COLO668 (cell line): ENCODE measurements at regions not wholly inside any gene's neighbourhood (a gene's known extent, or its start where the extent isn't known, plus 50 kb on each side); places are given as distances from the start of the nearest gene placed in this dataset.
A peak's percentile ranks its signal among the peaks of the same experiment; 100 is the strongest.
"Not testable (repeated sequence)": the region's sequence is repeated elsewhere in the genome, so short reads cannot be mapped to it uniquely, and the experiment has no call there.

Experiments
- DNase-seq: peaks from one replicate; lab custom pipeline; 2025; ENCODE audit not compliant: unreplicated experiment; lab: John Stamatoyannopoulos, UW

DNA sequence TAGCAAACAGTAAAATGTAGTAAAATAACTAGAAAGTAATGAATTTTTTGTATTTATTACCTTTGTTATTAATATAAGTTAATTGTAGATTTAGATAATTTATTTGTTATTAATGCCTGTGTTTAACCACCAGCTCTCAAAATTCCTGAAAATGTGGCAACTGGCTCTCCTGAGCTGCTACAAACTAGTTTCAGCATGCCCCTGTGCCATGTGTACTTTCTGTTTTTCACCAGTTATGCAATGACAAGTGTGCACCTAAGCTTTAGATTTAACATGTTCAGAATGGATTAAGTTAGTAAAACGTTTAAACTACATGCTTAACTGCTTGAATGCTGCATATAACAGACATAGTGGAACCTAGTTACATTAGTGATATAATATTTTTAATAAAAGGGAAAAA is 88.1 kb downstream of the POSTN start:
- no peak for DNase-seq

DNA sequence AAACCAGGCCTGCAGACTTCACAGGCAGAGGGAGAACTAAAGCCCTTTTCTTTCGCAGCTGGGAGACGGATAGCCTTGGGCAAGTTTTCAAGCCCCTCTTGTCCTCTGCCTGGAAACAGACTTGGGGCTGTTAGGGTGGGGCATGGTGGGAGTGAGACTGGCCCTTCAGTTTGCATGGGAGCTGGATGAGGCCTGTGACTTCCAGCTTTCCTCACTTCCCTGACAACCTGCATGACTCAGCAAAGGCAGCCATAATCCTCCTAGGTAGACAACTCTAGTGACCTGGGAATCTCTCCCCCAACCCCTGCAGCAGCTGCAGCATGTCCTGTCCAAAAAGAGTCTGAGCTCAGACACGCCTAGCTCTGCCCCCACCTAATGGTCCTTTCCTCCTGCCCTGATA is 93.0 kb downstream of the POSTN start:
- DNase-seq, result no peak

- DNase-seq, result no peak
Measured at GRCh38 chr13:37504251-37504650, 94.3 kb downstream of the POSTN start.

- DNase-seq, result no peak
Measured at GRCh38 chr13:37503287-37503686, 95.3 kb downstream of the POSTN start.

DNA sequence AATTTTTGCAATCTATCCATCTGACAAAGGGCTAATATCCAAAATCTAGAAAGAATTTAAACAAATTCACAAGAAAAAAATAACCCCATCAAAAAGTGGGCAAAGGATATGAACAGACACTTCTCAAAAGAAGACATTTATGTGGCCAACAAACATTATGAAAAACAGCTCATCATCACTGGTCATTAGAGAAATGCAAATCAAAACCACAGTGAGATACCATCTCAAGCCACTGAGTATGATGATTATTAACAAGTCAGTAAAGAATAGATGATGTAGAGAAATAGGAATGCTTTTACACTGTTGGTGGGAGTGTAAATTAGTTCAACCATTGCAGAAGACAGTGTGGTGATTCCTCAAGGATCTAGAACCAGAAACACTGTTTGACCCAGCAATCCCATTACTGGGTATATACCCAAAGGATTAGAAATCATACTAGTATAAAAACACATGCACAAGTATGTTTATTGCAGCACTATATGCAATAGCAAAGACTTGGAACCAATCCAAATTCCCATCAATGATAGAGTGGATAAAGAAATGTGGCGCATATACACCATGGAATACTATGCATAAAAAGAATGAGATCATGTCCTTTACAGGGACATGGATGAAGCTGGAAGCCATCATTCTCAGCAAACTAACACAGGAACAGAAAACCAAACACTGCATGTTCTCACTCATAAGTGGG is 96.1 kb downstream of the POSTN start:
- not testable (repeated sequence) for DNase-seq

DNA sequence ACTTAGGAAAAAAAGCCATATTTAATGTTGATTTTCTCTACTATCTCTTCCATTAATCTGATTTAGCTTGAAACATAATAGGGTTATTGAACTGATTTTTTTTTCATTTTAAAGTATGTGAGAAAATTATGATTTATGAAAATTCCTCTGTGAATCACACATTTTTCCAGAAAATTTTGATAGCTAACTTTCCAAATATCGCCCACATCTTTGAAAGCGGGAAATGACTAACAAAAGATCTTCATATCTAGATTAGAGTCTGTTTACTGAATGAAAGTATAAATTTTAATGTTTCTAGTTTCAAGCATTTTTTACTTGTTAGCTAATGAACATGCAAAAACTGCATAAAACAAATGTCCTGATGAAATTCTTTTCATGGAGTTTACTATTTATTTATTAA is 97.4 kb downstream of the POSTN start:
- DNase-seq, result no peak

DNA sequence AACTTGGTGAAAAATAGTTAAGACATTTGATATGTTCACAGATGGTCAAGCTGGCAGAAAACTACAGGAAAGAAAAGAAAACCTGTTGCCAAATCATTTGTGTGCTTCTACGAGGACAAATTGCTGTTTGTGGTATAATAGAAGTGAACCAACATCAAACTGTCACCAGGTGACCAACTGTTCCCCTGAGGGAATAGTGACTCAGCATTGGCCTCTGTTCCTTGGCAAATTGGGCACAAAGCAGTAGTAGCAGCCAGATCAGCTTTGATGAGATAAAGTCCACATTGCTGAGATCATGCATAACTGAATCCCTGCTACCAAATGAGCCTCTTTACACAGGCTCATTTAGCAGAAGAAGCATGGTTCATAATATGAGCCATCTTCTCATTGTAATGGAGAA is 103.5 kb downstream of the POSTN start:
- peak; percentile 62 for DNase-seq

DNA sequence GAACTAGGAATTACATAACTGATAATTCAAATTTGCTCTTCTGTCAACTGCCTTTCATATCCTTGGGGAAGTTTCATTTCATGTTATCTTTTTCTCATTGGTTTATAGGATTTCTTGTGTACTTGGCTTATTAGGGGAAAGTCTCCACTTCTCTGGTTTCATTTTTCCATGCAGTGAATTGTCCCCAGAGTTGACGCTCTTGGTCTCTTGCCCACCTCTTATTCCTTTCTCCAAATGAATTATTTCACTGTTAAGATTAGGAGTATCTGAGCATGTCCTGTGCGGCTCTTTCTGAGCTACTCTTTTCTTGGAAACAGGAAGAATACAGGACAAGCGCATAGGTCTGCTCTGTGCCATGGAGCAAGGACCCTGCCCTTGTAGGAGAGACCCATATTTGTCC is 104.8 kb downstream of the POSTN start:
- no peak for DNase-seq

- no peak for DNase-seq
Measured at GRCh38 chr13:37492741-37493514, 105.6 kb downstream of the POSTN start.

GRCh38 chr13:37492075-37492474 is 106.5 kb downstream of the POSTN start:
- no peak for DNase-seq

- no peak for DNase-seq
Measured at GRCh38 chr13:37491661-37492060, 106.9 kb downstream of the POSTN start.

GRCh38 chr13:37490176-37490779 is 108.3 kb downstream of the POSTN start:
- DNase-seq, result no peak

DNA sequence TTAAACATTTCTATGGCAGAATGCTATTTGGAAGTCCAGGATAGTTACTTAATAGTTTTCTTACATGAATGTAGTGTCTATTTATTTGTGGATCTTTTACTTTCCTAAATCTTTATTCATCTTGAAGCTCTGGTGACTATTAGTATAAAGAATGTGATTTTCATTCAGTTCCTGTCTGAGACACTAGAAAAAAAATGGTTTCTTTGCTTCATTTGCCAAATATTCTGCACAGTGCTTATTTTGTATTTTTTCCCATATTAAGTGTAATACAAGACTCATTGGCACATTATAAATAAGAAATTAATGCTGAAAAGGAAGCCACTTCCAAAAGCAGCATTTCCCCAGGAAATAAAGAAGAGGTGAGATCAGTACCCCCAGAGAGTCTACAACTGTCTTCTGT is 109.8 kb downstream of the POSTN start:
- DNase-seq, result no peak

GRCh38 chr13:37486171-37486681 is 112.3 kb downstream of the POSTN start:
- no peak for DNase-seq

DNA sequence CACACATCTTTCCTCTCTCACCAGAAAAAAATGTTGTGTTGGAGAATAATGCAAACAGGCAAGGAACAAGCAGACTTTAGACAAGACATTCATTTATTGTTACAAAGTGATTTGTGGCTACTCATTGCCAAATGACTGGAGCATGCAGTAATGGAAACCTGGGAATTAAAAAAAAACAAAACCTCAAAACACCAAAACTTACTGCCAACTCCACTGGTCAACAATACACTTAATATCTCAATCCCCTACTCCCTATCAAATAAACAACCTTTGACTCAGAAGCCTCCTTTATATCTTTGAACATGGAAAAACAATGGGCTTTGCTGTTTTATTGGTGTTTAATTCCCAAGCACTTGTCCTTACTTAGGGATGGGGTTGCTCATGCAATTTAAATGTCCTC is 112.8 kb downstream of the POSTN start:
- DNase-seq, result no peak

- no peak for DNase-seq
Measured at GRCh38 chr13:37484056-37484455, 114.5 kb downstream of the POSTN start.

DNA sequence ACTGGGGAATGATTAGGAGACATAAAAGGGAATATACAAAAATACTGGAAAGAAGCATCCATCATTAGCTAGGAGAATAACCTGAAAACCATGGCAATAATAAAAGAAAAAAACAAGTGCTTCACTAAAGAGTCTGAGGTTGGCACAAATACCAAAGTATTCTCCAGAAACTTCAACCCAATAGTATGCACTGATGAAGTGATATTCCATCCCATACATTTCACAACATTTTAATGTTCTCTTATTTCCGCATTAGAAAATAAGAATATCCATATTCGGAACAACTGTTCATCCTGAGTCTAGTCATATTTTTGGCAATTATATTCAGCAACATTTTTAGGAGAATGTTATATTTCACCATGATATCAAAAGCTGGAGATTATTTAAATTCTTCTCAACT is 116.2 kb downstream of the POSTN start:
- no peak for DNase-seq

GRCh38 chr13:37481885-37482227 is 116.7 kb downstream of the POSTN start:
- DNase-seq, result no peak

- peak; percentile 57 for DNase-seq
Measured at GRCh38 chr13:37481011-37481884, 117.3 kb downstream of the POSTN start.

DNA sequence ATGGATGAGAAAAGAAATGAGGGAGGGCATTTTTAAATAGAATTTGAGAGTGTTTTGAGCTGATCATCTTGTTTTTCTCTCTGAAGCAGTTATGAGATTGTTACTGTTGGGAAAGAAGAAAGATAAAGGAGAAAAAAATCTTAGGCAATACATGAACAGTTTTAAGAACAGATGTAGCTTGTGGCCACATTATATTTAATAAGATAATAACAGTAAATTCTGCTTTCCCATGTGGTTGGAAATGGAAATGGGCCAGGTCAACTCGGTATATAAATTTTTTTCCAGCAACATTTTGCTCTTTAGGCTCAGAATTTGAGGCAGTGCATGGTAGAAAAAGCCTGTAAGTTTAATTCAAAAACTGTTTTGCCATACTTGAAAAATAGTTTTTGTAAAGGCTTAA is 118.7 kb downstream of the POSTN start:
- DNase-seq, result no peak

DNA sequence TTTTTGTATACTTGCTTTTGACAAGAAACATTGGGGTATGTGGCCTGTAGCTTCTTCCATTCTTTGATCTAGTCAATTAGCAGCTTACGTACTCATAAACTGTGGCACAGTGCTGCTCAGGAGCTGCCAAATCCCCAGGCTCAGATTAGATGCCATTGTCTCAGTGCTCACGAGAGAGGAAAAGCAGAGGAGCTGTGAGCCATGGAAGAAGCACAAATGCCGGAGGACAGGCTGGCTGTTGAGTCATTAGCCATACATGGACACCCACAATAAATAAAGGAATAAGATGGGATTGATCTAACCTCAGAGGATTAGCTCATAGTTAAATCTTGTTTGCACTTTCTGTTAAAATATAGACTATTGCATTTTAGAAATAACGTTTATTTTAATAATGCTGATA is 121.7 kb downstream of the POSTN start:
- DNase-seq, result no peak
